ENCODE measurements at regions not wholly inside any gene's neighbourhood (a gene's known extent, or its start where the extent isn't known, plus 50 kb on each side); places are given as distances from the start of the nearest gene placed in this dataset.

GRCh38 chrX:99939883-99940232 lies 470.2 kb downstream of the PCDH19 start:
- TF ChIP-seq CTCF (IDR thresholded peaks at IDR 0.05 in 2 of 3, conservative IDR thresholded peaks at IDR 0.05 in 1 of 3; ENCODE audit: borderline replicate concordance in 1 of 3, insufficient read depth in 1 of 3, low read depth in 2 of 3, low read length in 2 of 3): no peak
- TF ChIP-seq CEBPB (IDR thresholded peaks at IDR 0.05; ENCODE audit: low read depth): no peak
- TF ChIP-seq EZH2 (IDR thresholded peaks at IDR 0.05): no peak
- TF ChIP-seq SP1 (IDR thresholded peaks at IDR 0.05; ENCODE audit: low read depth): no peak
- no peak for TF ChIP-seq ZNF274 (IDR thresholded peaks at IDR 0.05; ENCODE audit: low read depth, low read length)
- no peak for TF ChIP-seq MAX (IDR thresholded peaks at IDR 0.05)
- no peak for TF ChIP-seq POLR2A (IDR thresholded peaks at IDR 0.05; ENCODE audit: borderline replicate concordance, extremely low read depth, insufficient read depth, insufficient read length)
- TF ChIP-seq RAD21 (IDR thresholded peaks at IDR 0.05; ENCODE audit: low read depth): no peak
- no peak for TF ChIP-seq POLR2AphosphoS5 (IDR thresholded peaks at IDR 0.05; ENCODE audit: low read depth, low read length)
- TF ChIP-seq EZH2phosphoT487 (IDR thresholded peaks at IDR 0.05; ENCODE audit: borderline replicate concordance): no peak
- no peak for TF ChIP-seq YY1 (IDR thresholded peaks at IDR 0.05; ENCODE audit: extremely low read depth, insufficient replicate concordance, low read depth, low read length)
- no peak for TF ChIP-seq ZFX (IDR thresholded peaks at IDR 0.05)
- no peak for TF ChIP-seq REST (IDR thresholded peaks at IDR 0.05; ENCODE audit: low read depth)
